Caco-2 (cell line): ENCODE measurements at regions not wholly inside any gene's neighbourhood (a gene's known extent, or its start where the extent isn't known, plus 50 kb on each side); places are given as distances from the start of the nearest gene placed in this dataset.

ENCODE experiments used
- BruUV-seq: library from RNA; stranded (reverse); fragments of 400-500 nt; replicated peaks from 2 replicates; lab custom pipeline; 2021; lab: Mats Ljungman, UMichigan
- CTCF ChIA-PET: fragments of 300-600 bp; sonication (Branson Sonifier 250); formaldehyde crosslinking; loops from one replicate; lab custom pipeline; 2022; ENCODE audit warnings: antibody characterized with exemption; lab: Charles Lee
- POLR2A ChIA-PET: fragments of 300-600 bp; sonication (Branson Sonifier 250); formaldehyde crosslinking; loops from one replicate; lab custom pipeline; 2022; ENCODE audit warnings: antibody characterized with exemption; lab: Charles Lee
- DNase-seq, 2 experiments: peaks; one replicate each; pipeline versions ENCODE4 v3.0.0 to v3.0.0-alpha.2; 2020 to 2022
- H3K27me3 ChIP-seq: replicated peaks from 2 replicates; pipeline ENCODE4 v1.6.0; 2011; ENCODE audit warnings: low read length; ENCODE audit not compliant: control insufficient read depth, insufficient read depth
- H3K36me3 ChIP-seq: 2 replicates; pipeline ENCODE4 v1.5.1; 2011; ENCODE audit warnings: low read length; ENCODE audit not compliant: control insufficient read depth, insufficient read depth
- H3K4me1 ChIP-seq: fragments of 250-450 bp; sonication (Bioruptor Pico); 2 replicates; pipeline ENCODE4 v1.5.1; 2020; ENCODE audit warnings: mild to moderate bottlenecking
- H3K4me3 ChIP-seq: 2 replicates; pipeline ENCODE4 v1.5.1; 2011; ENCODE audit warnings: low read depth, mild to moderate bottlenecking, control low read depth, low read length
- H3K9me3 ChIP-seq: fragments of 250-450 bp; sonication (Bioruptor Pico); 2 replicates; pipeline ENCODE4 v1.5.1; 2020; ENCODE audit warnings: mild to moderate bottlenecking, moderate library complexity
- H3K27ac Mint-ChIP-seq: one replicate; pipeline ENCODE4 v1.8.0; 2022; ENCODE audit warnings: mixed read lengths; ENCODE audit not compliant: unreplicated experiment
- H3K27me3 Mint-ChIP-seq: one replicate; pipeline ENCODE4 v1.8.0; 2022; ENCODE audit warnings: mixed read lengths; ENCODE audit not compliant: insufficient read depth, unreplicated experiment
- H3K36me3 Mint-ChIP-seq: one replicate; pipeline ENCODE4 v1.8.0; 2022; ENCODE audit warnings: mild to moderate bottlenecking, mixed read lengths; ENCODE audit not compliant: insufficient read depth, unreplicated experiment
- H3K4me1 Mint-ChIP-seq: one replicate; pipeline ENCODE4 v1.8.0; 2022; ENCODE audit warnings: low read depth, mixed read lengths; ENCODE audit not compliant: unreplicated experiment
- H3K4me3 Mint-ChIP-seq: one replicate; pipeline ENCODE4 v1.8.0; 2022; ENCODE audit warnings: mild to moderate bottlenecking, moderate library complexity, mixed read lengths; ENCODE audit not compliant: unreplicated experiment
- H3K9me3 Mint-ChIP-seq: one replicate; pipeline ENCODE4 v1.8.0; 2022; ENCODE audit warnings: mixed read lengths; ENCODE audit not compliant: unreplicated experiment
- intact Hi-C: fragments of 100-400 bp; cut with micrococcal nuclease; formaldehyde crosslinking; loops from one replicate; pipeline ENCODE4 v1.10.0; 2022; ENCODE audit not compliant: unreplicated experiment
- TF ChIP-seq, protein P1 (sequence below), 2 experiments: fragments of 200-600 bp in 1 of 2; IDR thresholded peaks; 1 replicate in 1 of 2; 2 replicates in 1 of 2; pipeline versions ENCODE4 v1.5.1 to v1.8.0; 2011 to 2022; ENCODE audit warnings: antibody characterized with exemption in 1 of 2, control low read depth in 1 of 2, inconsistent platforms in 1 of 2, low read depth in 1 of 2, low read length in 1 of 2, mild to moderate bottlenecking in 1 of 2, moderate library complexity in 1 of 2; ENCODE audit not compliant: insufficient read depth in 1 of 2, severe bottlenecking in 1 of 2, unreplicated experiment in 1 of 2

DNA sequence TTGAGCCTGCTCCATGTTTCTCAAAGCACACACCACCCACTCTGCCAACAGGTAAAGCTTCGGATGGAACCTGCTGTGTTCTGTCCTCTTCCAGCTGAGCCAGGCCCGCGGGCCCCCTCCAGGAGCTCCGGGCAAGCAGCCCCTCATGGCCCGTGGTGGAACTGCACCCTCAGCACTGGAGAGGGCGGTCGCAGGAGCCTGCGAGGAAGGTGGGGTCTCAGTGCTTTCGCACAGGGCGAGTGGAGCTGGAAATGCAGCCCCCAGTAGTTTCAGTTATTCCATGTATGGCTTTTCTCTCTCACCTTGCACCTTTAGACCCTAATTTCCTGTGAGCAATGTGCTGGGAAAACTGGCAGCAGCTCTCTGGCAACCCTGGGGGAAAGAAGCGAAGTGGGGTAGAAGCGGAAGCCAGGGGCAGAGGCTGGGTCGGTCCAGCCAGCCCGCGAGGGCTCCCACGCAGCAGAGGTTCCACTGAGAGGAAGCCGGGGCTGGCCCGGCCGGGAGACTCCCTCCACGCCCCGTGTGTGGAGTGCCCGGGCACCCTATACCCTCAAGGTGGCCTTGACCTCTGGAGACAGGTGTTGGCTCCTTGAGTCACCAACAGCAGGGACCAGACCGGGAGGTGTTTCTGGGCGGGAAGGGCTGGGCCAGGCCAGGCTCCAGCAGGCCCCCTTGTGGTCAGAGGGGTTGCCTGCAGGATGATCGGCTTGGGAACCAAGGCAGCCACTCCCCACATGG lies 119.9 kb upstream of the TMEM45B start:
- H3K36me3 Mint-ChIP-seq: no peaks in the 10 kb centered on the region
- POLR2A ChIA-PET: no interaction called here
- no peak overlapping the region for H3K4me3 ChIP-seq

DNA sequence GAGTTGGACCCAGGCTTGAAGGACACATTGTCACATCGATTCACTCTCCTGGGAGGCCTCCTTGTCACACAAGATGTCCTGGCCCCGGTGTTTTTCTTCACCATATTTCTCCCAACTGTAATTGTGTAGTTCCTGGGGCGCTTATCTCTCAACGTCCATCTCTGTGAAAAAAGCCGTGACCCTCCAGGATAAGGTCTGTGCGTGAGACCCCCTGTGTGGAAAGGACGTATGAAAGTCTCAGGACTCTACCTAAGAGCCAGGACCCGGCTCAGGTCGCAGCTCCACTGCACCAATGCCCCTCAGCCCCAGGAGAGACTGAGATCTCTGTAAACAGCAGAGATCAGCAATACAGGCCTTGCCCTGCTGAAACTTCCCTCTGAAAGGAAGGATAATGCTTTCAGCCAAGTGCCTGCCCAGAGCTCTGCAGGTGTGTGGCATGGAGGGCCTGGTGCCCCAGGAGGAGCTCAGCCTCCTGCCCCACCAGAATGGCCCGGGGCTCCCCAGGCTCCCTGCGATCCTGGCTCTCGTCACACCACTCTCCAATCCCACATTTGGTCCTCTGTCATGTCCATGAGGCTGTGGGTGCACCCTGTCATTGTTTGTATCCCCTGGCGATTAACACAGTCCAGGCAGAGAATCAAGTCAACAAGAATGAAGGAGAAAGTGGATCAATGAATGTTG lies 119.2 kb upstream of the TMEM45B start:
- no peaks in the 10 kb centered on the region for H3K27me3 Mint-ChIP-seq
- no peak overlapping the region for H3K4me3 Mint-ChIP-seq
- Histone ChIP-seq H3K4me3 (no peak overlapping the region), H3K9me3 (no peaks in the 10 kb centered on the region), H3K27me3 (no peaks in the 10 kb centered on the region), H3K36me3 (no peaks in the 10 kb centered on the region), H3K4me1 (peaks cover 7% of the 10 kb centered on the region; the same call in 1 of the 2 replicates)
- no peaks in the 10 kb centered on the region for H3K36me3 Mint-ChIP-seq
- H3K27ac Mint-ChIP-seq: no peak overlapping the region
- POLR2A ChIA-PET: no interaction called here
- DNase-seq: no peak
- H3K9me3 Mint-ChIP-seq: no peaks in the 10 kb centered on the region
- TF ChIP-seq, protein P1, sequence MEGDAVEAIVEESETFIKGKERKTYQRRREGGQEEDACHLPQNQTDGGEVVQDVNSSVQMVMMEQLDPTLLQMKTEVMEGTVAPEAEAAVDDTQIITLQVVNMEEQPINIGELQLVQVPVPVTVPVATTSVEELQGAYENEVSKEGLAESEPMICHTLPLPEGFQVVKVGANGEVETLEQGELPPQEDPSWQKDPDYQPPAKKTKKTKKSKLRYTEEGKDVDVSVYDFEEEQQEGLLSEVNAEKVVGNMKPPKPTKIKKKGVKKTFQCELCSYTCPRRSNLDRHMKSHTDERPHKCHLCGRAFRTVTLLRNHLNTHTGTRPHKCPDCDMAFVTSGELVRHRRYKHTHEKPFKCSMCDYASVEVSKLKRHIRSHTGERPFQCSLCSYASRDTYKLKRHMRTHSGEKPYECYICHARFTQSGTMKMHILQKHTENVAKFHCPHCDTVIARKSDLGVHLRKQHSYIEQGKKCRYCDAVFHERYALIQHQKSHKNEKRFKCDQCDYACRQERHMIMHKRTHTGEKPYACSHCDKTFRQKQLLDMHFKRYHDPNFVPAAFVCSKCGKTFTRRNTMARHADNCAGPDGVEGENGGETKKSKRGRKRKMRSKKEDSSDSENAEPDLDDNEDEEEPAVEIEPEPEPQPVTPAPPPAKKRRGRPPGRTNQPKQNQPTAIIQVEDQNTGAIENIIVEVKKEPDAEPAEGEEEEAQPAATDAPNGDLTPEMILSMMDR (IDR thresholded peaks at IDR 0.05; ENCODE audit: insufficient read depth in 1 of 2, low read depth in 1 of 2, low read length in 1 of 2, severe bottlenecking in 1 of 2, unreplicated experiment in 1 of 2): no peak
- peaks cover 5% of the 10 kb centered on the region for H3K4me1 Mint-ChIP-seq
- CTCF ChIA-PET: interaction anchor here (0.6 to 3.5 kb wide), 5 partner anchors 34 to 332 kb away, joined by 3 to 26 read pairs (median 11); partner anchors contain the start of gene BARX2
- no TSS peak for BruUV-seq
- intact Hi-C loops: loop anchor here (1.0 to 5.0 kb wide), 3 partner anchors 55 to 332 kb away; partner anchors contain the start of gene BARX2

More for the DNA sequence above, 119.9 kb upstream of the TMEM45B start:
- DNase-seq: peak; percentile 76 to 83
- intact Hi-C loops: loop anchor here (1.0 to 5.0 kb wide), 3 partner anchors 56 to 331 kb away; partner anchors contain the start of gene BARX2
- no peaks in the 10 kb centered on the region for H3K36me3 ChIP-seq
- H3K4me1 ChIP-seq: peaks cover 7% of the 10 kb centered on the region; the same call in 1 of the 2 replicates
- CTCF ChIA-PET: interaction anchor here (0.6 to 3.5 kb wide), 12 partner anchors 15 to 462 kb away, joined by 3 to 26 read pairs (median 5); partner anchors contain the start of gene BARX2
- Mint-ChIP-seq H3K27me3 (no peaks in the 10 kb centered on the region), H3K4me1 (peaks cover 5% of the 10 kb centered on the region), H3K4me3 (no peak overlapping the region), H3K27ac (no peak overlapping the region), H3K9me3 (no peaks in the 10 kb centered on the region)
- no peaks in the 10 kb centered on the region for H3K9me3 ChIP-seq
- TF ChIP-seq, protein P1 (IDR thresholded peaks at IDR 0.05; ENCODE audit: insufficient read depth in 1 of 2, low read depth in 1 of 2, low read length in 1 of 2, severe bottlenecking in 1 of 2, unreplicated experiment in 1 of 2): peak; percentile 83 to 92
- no peaks in the 10 kb centered on the region for H3K27me3 ChIP-seq
- BruUV-seq: no TSS peak

DNA sequence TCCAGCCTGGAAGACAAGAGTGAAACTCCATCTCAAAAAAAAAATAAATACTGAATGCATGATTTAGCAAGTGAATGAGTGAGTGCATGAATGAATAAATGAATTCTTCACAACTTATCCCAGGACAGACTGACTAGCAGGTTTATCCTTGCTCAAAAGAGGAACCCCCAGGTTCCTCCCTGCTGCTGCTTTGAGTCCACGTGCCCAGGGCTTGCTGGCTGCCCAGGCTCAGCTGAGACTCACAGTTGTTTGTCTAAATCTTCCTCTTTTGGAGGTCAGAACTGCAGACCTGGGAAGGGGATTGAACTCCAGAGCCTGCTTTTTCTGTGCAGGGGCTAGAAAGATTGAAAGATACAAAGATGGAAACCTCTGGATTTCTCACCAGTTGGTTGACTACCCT lies 117.4 kb upstream of the TMEM45B start:
- TF ChIP-seq, protein P1 (IDR thresholded peaks at IDR 0.05; ENCODE audit: insufficient read depth in 1 of 2, low read depth in 1 of 2, low read length in 1 of 2, severe bottlenecking in 1 of 2, unreplicated experiment in 1 of 2): no peak
- no peaks in the 10 kb centered on the region for H3K9me3 Mint-ChIP-seq
- DNase-seq: no peak
- peaks cover 5% of the 10 kb centered on the region for H3K4me1 Mint-ChIP-seq
- no peaks in the 10 kb centered on the region for H3K36me3 Mint-ChIP-seq
- ChIA-PET POLR2A (no interaction called here), CTCF (no interaction called here)
- no peaks in the 10 kb centered on the region for H3K27me3 ChIP-seq
- H3K4me3 ChIP-seq: no peak overlapping the region
- H3K36me3 ChIP-seq: no peaks in the 10 kb centered on the region
- H3K27me3 Mint-ChIP-seq: no peaks in the 10 kb centered on the region
- H3K4me1 ChIP-seq: peaks cover 7% of the 10 kb centered on the region; the same call in 1 of the 2 replicates
- BruUV-seq: no TSS peak
- no peak overlapping the region for H3K27ac Mint-ChIP-seq
- intact Hi-C loops: loop anchor here (5.0 kb wide), 1 partner anchor 321 kb away; the partner anchor contains the start of gene BARX2
- no peaks in the 10 kb centered on the region for H3K9me3 ChIP-seq
- no peak overlapping the region for H3K4me3 Mint-ChIP-seq
